Astrocyte (in vitro differentiated cells and primary cell): ENCODE measurements at regions not wholly inside any gene's neighbourhood (a gene's known extent, or its start where the extent isn't known, plus 50 kb on each side); places are given as distances from the start of the nearest gene placed in this dataset.

Experiments used
- DNase-seq: peaks from one replicate; pipeline ENCODE4 v3.0.0-alpha.2; 2010; ENCODE audit warnings: low read depth
- FAIRE-seq: peaks from 2 replicates; lab custom pipeline; 2011; peaks lifted over from hg19 to GRCh38; lab: Jason Lieb, UNC
- H2AFZ ChIP-seq: 2 replicates; pipeline ENCODE4 v1.6.0; 2012; ENCODE audit warnings: low read depth, low read length, inconsistent platforms
- H3K27ac ChIP-seq: 2 replicates; pipeline ENCODE4 v1.5.1; 2011; ENCODE audit warnings: low read depth, low read length, inconsistent platforms
- H3K27me3 ChIP-seq: 2 replicates; pipeline ENCODE4 v1.6.0; 2011; ENCODE audit warnings: low read length, inconsistent platforms; ENCODE audit not compliant: insufficient read depth
- H3K36me3 ChIP-seq: 2 replicates; pipeline ENCODE4 v1.5.1; 2011; ENCODE audit warnings: low read length, inconsistent platforms; ENCODE audit not compliant: insufficient read depth
- H3K4me1 ChIP-seq: 2 replicates; pipeline ENCODE4 v1.5.1; 2011; ENCODE audit warnings: low read length, inconsistent platforms; ENCODE audit not compliant: insufficient read depth
- H3K4me2 ChIP-seq: 2 replicates; pipeline ENCODE4 v1.6.0; 2012; ENCODE audit warnings: low read length, inconsistent platforms
- H3K4me3 ChIP-seq: 2 replicates; pipeline ENCODE4 v1.5.1; 2011; ENCODE audit warnings: low read depth, mild to moderate bottlenecking, low read length, inconsistent platforms; ENCODE audit not compliant: insufficient read depth
- H3K79me2 ChIP-seq: 2 replicates; pipeline ENCODE4 v1.6.0; 2012; ENCODE audit warnings: mild to moderate bottlenecking, low read length, inconsistent platforms; ENCODE audit not compliant: insufficient read depth
- H3K9ac ChIP-seq: 2 replicates; pipeline ENCODE4 v1.6.0; 2012; ENCODE audit warnings: mild to moderate bottlenecking, low read length, inconsistent platforms
- H3K9me3 ChIP-seq: 2 replicates; pipeline ENCODE4 v1.5.1; 2012; ENCODE audit warnings: low read depth, mild to moderate bottlenecking, low read length, inconsistent platforms; ENCODE audit not compliant: insufficient read depth
- H4K20me1 ChIP-seq: 2 replicates; pipeline ENCODE4 v1.6.0; 2012; ENCODE audit warnings: low read length, inconsistent platforms; ENCODE audit not compliant: insufficient read depth
- H3K27ac Mint-ChIP-seq: one replicate; pipeline ENCODE4 v1.8.0; 2021; ENCODE audit warnings: mild to moderate bottlenecking, mixed read lengths; ENCODE audit not compliant: unreplicated experiment
- H3K27me3 Mint-ChIP-seq: one replicate; pipeline ENCODE4 v1.8.0; 2021; ENCODE audit warnings: low read depth, mixed read lengths; ENCODE audit not compliant: unreplicated experiment
- H3K36me3 Mint-ChIP-seq: one replicate; pipeline ENCODE4 v1.8.0; 2021; ENCODE audit warnings: low read depth, mixed read lengths; ENCODE audit not compliant: unreplicated experiment
- H3K4me1 Mint-ChIP-seq: one replicate; pipeline ENCODE4 v1.8.0; 2021; ENCODE audit warnings: low read depth, mixed read lengths; ENCODE audit not compliant: unreplicated experiment
- H3K4me3 Mint-ChIP-seq: one replicate; pipeline ENCODE4 v1.8.0; 2021; ENCODE audit warnings: mild to moderate bottlenecking, moderate library complexity, mixed read lengths; ENCODE audit not compliant: unreplicated experiment
- H3K9me3 Mint-ChIP-seq: one replicate; pipeline ENCODE4 v1.8.0; 2021; ENCODE audit warnings: mild to moderate bottlenecking, mixed read lengths; ENCODE audit not compliant: unreplicated experiment
- CTCF ChIP-seq: IDR thresholded peaks from 2 replicates; pipeline ENCODE4 v1.5.1; 2011; ENCODE audit warnings: low read depth, mild to moderate bottlenecking, inconsistent platforms, low read length, moderate library complexity; ENCODE audit not compliant: insufficient read depth
- EZH2 ChIP-seq: IDR thresholded peaks from 2 replicates; pipeline ENCODE4 v1.6.1; 2012; ENCODE audit warnings: mild to moderate bottlenecking, low read length, inconsistent platforms; ENCODE audit not compliant: insufficient read depth

GRCh38 chr5:107803728-107804127 is 133.0 kb upstream of the EFNA5 start:
- Mint-ChIP-seq H3K36me3 (peaks cover 2% of the 10 kb centered on the region), H3K27me3 (no peaks in the 10 kb centered on the region), H3K4me3 (no peak overlapping the region), H3K9me3 (no peaks in the 10 kb centered on the region), H3K27ac (no peak overlapping the region), H3K4me1 (no peaks in the 10 kb centered on the region)
- no peaks in the 10 kb centered on the region for H4K20me1 ChIP-seq
- no peaks in the 10 kb centered on the region for H3K9me3 ChIP-seq
- DNase-seq (no peak), FAIRE-seq (no peak)
- H2AFZ ChIP-seq, result no peak overlapping the region
- no peaks in the 10 kb centered on the region for H3K36me3 ChIP-seq
- no peak overlapping the region for H3K27ac ChIP-seq
- peaks cover 15% of the 10 kb centered on the region for H3K4me1 ChIP-seq
- H3K4me3 ChIP-seq, result no peak overlapping the region
- TF ChIP-seq CTCF, result no peak
- TF ChIP-seq EZH2, result no peak
- H3K9ac ChIP-seq, result no peak overlapping the region
- H3K79me2 ChIP-seq, result no peaks in the 10 kb centered on the region
- H3K4me2 ChIP-seq, result no peak overlapping the region
- no peaks in the 10 kb centered on the region for H3K27me3 ChIP-seq

- Histone ChIP-seq H4K20me1 (no peaks in the 10 kb centered on the region), H3K4me1 (no peaks in the 10 kb centered on the region), H3K9ac (no peak overlapping the region), H3K4me2 (no peak overlapping the region), H3K79me2 (no peaks in the 10 kb centered on the region), H3K36me3 (no peaks in the 10 kb centered on the region), H3K27me3 (no peaks in the 10 kb centered on the region), H2AFZ (no peak overlapping the region), H3K9me3 (no peaks in the 10 kb centered on the region), H3K27ac (no peak overlapping the region), H3K4me3 (no peak overlapping the region)
- H3K9me3 Mint-ChIP-seq, result no peaks in the 10 kb centered on the region
- H3K27me3 Mint-ChIP-seq, result peaks cover 2% of the 10 kb centered on the region
- no peak overlapping the region for H3K4me3 Mint-ChIP-seq
- TF ChIP-seq CTCF (no peak), EZH2 (no peak)
- no peak for DNase-seq
- no peak overlapping the region for H3K27ac Mint-ChIP-seq
- no peak for FAIRE-seq
- H3K4me1 Mint-ChIP-seq, result no peaks in the 10 kb centered on the region
- H3K36me3 Mint-ChIP-seq, result peaks cover 2% of the 10 kb centered on the region
These were observed 130.3 kb upstream of the EFNA5 start for GRCh38 chr5:107801061-107801460.

GRCh38 chr5:107799306-107799705 is 128.6 kb upstream of the EFNA5 start:
- Mint-ChIP-seq H3K4me3 (no peak overlapping the region), H3K4me1 (no peaks in the 10 kb centered on the region), H3K27ac (no peak overlapping the region), H3K9me3 (peaks cover 11% of the 10 kb centered on the region), H3K36me3 (peaks cover 2% of the 10 kb centered on the region), H3K27me3 (peaks cover 2% of the 10 kb centered on the region)
- Histone ChIP-seq H4K20me1 (no peaks in the 10 kb centered on the region), H3K4me2 (no peak overlapping the region), H3K79me2 (no peaks in the 10 kb centered on the region), H3K36me3 (no peaks in the 10 kb centered on the region), H3K4me3 (no peak overlapping the region), H3K27me3 (no peaks in the 10 kb centered on the region), H3K9ac (no peak overlapping the region), H2AFZ (no peak overlapping the region), H3K27ac (no peak overlapping the region), H3K9me3 (no peaks in the 10 kb centered on the region), H3K4me1 (no peaks in the 10 kb centered on the region)
- FAIRE-seq (no peak), DNase-seq (no peak)
- TF ChIP-seq EZH2 (no peak), CTCF (no peak)
